GM12878 (cell line): ENCODE measurements at regions not wholly inside any gene's neighbourhood (a gene's known extent, or its start where the extent isn't known, plus 50 kb on each side); places are given as distances from the start of the nearest gene placed in this dataset.

ENCODE experiments used
- ATAC-seq: fragments of 200-7000 bp; cut with Tn5 transposase; 3 replicates; pipeline ENCODE4 v1.9.1; 2020; ENCODE audit warnings: mild to moderate bottlenecking, moderate library complexity
- BruUV-seq: library from RNA; stranded (reverse); fragments of 400-500 nt; replicated peaks from 2 replicates; lab custom pipeline; 2021; lab: Mats Ljungman, UMichigan
- CTCF ChIA-PET: fragments of 300-600 bp; sonication (Branson Sonifier 250); formaldehyde crosslinking; extraction: SDS; loops from one replicate; lab custom pipeline; 2021; ENCODE audit warnings: inconsistent platforms; lab: Yijun Ruan, JAX
- POLR2A ChIA-PET: fragments of 350-600 bp; formaldehyde crosslinking; extraction: SDS; loops from one replicate; lab custom pipeline; 2021; ENCODE audit warnings: inconsistent platforms; lab: Charles Lee
- RAD21 ChIA-PET: fragments of 300-600 bp; sonication (Branson Sonifier 250); formaldehyde crosslinking; loops from one replicate; lab custom pipeline; 2023; ENCODE audit warnings: antibody characterized with exemption; ENCODE audit not compliant: unreplicated experiment; lab: Charles Lee
- SMC1A ChIA-PET: fragments of 300-600 bp; sonication (Branson Sonifier 250); formaldehyde crosslinking; loops from one replicate; lab custom pipeline; 2023; ENCODE audit not compliant: unreplicated experiment, uncharacterized antibody; lab: Charles Lee
- DNase-seq: peaks from one replicate; pipeline ENCODE4 v3.0.0-alpha.2; 2011; ENCODE audit warnings: low read depth, low spot score
- FAIRE-seq: peaks from 3 replicates; lab custom pipeline; 2011; peaks lifted over from hg19 to GRCh38; lab: Jason Lieb, UNC
- H2AFZ ChIP-seq: 2 replicates; pipeline ENCODE4 v1.6.0; 2011; ENCODE audit warnings: low read depth, low read length, control low read depth; ENCODE audit not compliant: control insufficient read depth
- H3K27ac ChIP-seq: 2 replicates; pipeline ENCODE4 v1.5.1; 2011; ENCODE audit warnings: control low read depth; ENCODE audit not compliant: control insufficient read depth, insufficient read depth
- H3K27me3 ChIP-seq, 2 experiments: replicated peaks in 1 of 2; 2 replicates each; pipeline versions ENCODE4 v1.6.0 to v1.6.1; 2011; ENCODE audit warnings: low read length in 1 of 2; ENCODE audit not compliant: control insufficient read depth in 2 of 2, insufficient read depth in 2 of 2
- H3K36me3 ChIP-seq, 2 experiments: 2 replicates each; pipeline ENCODE4 v1.5.1; 2011; ENCODE audit warnings: low read length in 1 of 2; ENCODE audit not compliant: control insufficient read depth in 2 of 2, insufficient read depth in 2 of 2
- H3K4me1 ChIP-seq: 2 replicates; pipeline ENCODE4 v1.6.1; 2011; ENCODE audit warnings: mild to moderate bottlenecking, low read length, moderate library complexity, mixed read lengths; ENCODE audit not compliant: control insufficient read depth, insufficient read depth
- H3K4me2 ChIP-seq: 2 replicates; pipeline ENCODE4 v1.6.0; 2011; ENCODE audit warnings: control low read depth; ENCODE audit not compliant: control insufficient read depth, insufficient read depth
- H3K4me3 ChIP-seq: fragments of 200-600 bp; sonication (generic); 2 replicates; pipeline ENCODE4 v1.5.1; 2016
- H3K79me2 ChIP-seq: 2 replicates; pipeline ENCODE4 v1.6.0; 2011; ENCODE audit warnings: low read length; ENCODE audit not compliant: control insufficient read depth, insufficient read depth
- H3K9ac ChIP-seq: 2 replicates; pipeline ENCODE4 v1.8.0; 2011; ENCODE audit warnings: low read length, control low read depth, mixed read lengths; ENCODE audit not compliant: control insufficient read depth, insufficient read depth
- H3K9me3 ChIP-seq: replicated peaks from 3 replicates; pipeline ENCODE4 v1.5.1; 2011; ENCODE audit warnings: mild to moderate bottlenecking, low read length; ENCODE audit not compliant: control insufficient read depth, insufficient read depth
- H4K20me1 ChIP-seq: 2 replicates; pipeline ENCODE4 v1.6.0; 2011; ENCODE audit not compliant: control insufficient read depth, insufficient read depth
- GATAD2B ChIP-seq: fragments of 450-650 bp; conservative IDR thresholded peaks from 2 replicates; pipeline ENCODE4 v1.6.1; 2017; ENCODE audit warnings: low read depth, mild to moderate bottlenecking, moderate library complexity
- JUND ChIP-seq: IDR thresholded peaks from 2 replicates; pipeline ENCODE4 v1.6.1; 2012; ENCODE audit warnings: low read depth, mild to moderate bottlenecking, low read length, improper control_type of control experiment, moderate library complexity
- KLF5 ChIP-seq: fragments of 450-650 bp; IDR thresholded peaks from 2 replicates; pipeline ENCODE4 v1.6.1; 2014; ENCODE audit warnings: mild to moderate bottlenecking; ENCODE audit not compliant: partially characterized antibody
- MTA2 ChIP-seq: fragments of 450-650 bp; IDR thresholded peaks from 2 replicates; pipeline ENCODE4 v1.6.1; 2016; ENCODE audit warnings: low read depth, mild to moderate bottlenecking, moderate library complexity
- NBN ChIP-seq: fragments of 450-650 bp; IDR thresholded peaks from 2 replicates; pipeline ENCODE4 v1.6.1; 2016
- RELA ChIP-seq: fragments of 450-650 bp; IDR thresholded peaks from 2 replicates; pipeline ENCODE4 v1.8.0; 2014; ENCODE audit warnings: borderline replicate concordance; ENCODE audit not compliant: partially characterized antibody
- SIN3A ChIP-seq: IDR thresholded peaks from 2 replicates; pipeline ENCODE4 v1.6.1; 2012; ENCODE audit warnings: low read depth, low read length, improper control_type of control experiment
- SREBF1 ChIP-seq: IDR thresholded peaks from 2 replicates; pipeline ENCODE4 v1.6.1; 2012; ENCODE audit warnings: mild to moderate bottlenecking, low read length
- SUPT20H ChIP-seq: IDR thresholded peaks from 2 replicates; pipeline ENCODE4 v1.6.1; 2011; ENCODE audit warnings: low read depth, mild to moderate bottlenecking, low read length, moderate library complexity, borderline replicate concordance; ENCODE audit not compliant: control insufficient read depth
- WGBS: methylation state at CpG from one replicate; pipeline ENCODE4 v1.1.6; 2016; ENCODE audit warnings: low lambda C conversion rate; ENCODE audit not compliant: insufficient replicate concordance, insufficient coverage; ENCODE audit errors: missing lambda C conversion rate; 5-methylcytosine and 5-hydroxymethylcytosine counted together
- in situ Hi-C: fragments of 300-500 bp; cut with MboI; formaldehyde crosslinking; loops from 9 replicates; pipeline ENCODE4 v1.14.3; 2018; ENCODE audit warnings: mixed read lengths
- intact Hi-C: fragments of 100-400 bp; cut with micrococcal nuclease; formaldehyde crosslinking; loops from one replicate; pipeline ENCODE4 v1.14.2; 2022; ENCODE audit not compliant: unreplicated experiment
- TF ChIP-seq, protein P1 (sequence below): IDR thresholded peaks from 2 replicates; pipeline ENCODE4 v1.6.1; 2012; ENCODE audit warnings: low read depth, low read length, improper control_type of control experiment
- TF ChIP-seq, protein P2 (sequence below): IDR thresholded peaks from 2 replicates; pipeline ENCODE4 v1.6.1; 2012; ENCODE audit warnings: low read length, inconsistent platforms
- TF ChIP-seq, protein P3 (sequence below), 3 experiments: IDR thresholded peaks in 2 of 3; conservative IDR thresholded peaks in 1 of 3; 2 replicates each; pipeline ENCODE4 v1.5.1; 2011; ENCODE audit warnings: low read depth in 3 of 3, low read length in 3 of 3, mild to moderate bottlenecking in 3 of 3, control low read depth in 2 of 3, moderate library complexity in 2 of 3, inconsistent platforms in 1 of 3, mixed read lengths in 1 of 3; ENCODE audit not compliant: control insufficient read depth in 2 of 3, insufficient read depth in 1 of 3; ENCODE audit errors: extremely low read depth in 1 of 3
- TF ChIP-seq, protein P4 (sequence below): fragments of 450-650 bp; formaldehyde crosslinking; IDR thresholded peaks from 2 replicates; pipeline ENCODE4 v1.4.0; 2020; ENCODE audit warnings: mild to moderate bottlenecking, moderate library complexity
- TF ChIP-seq, protein P5 (sequence below): fragments of 450-650 bp; IDR thresholded peaks from 2 replicates; pipeline ENCODE4 v1.6.1; 2017; ENCODE audit warnings: mild to moderate bottlenecking, low read depth, inconsistent platforms; ENCODE audit not compliant: poor library complexity, severe bottlenecking

DNA sequence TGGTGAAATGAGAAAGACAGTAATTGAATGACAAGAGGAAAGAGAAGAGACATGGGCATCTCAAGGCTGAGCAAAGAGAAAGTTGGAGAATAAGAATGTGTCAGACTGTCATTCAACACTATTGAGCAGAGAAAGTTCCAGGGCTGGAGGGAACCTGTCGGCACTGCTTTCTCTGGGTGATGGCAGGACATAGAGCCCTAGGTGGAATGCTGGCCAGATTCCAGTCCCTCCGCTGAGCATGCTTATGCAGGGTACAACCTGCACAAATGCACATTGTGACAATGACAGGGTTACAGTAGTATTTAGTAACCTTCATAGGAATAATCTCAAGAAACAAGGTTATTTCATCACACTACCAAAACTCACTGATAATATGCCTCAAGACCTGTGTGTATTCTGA is 582.8 kb downstream of the ADCYAP1 start (continued):
- TF ChIP-seq SUPT20H, result no peak

DNA sequence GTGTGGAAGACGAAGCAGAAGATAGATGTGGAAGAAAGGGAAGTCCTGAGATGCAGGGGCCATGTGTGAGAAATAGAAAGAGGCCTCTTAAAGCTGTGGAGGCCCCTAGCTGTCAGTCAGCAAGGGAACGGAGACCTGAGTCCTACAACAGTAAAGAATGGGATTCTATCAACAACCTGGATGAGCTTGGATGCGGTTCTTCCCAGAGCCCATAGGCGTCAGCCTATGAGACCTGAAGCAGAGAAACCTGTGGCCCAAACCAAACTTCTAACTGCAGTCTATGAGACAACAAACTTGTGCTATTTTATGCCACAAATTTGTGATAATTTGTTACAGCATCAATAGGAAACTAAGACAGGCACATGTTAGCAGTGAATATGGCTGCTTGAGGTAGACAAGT is 583.7 kb downstream of the ADCYAP1 start:
- no peak overlapping the region for H3K9ac ChIP-seq
- no peaks in the 10 kb centered on the region for H3K27me3 ChIP-seq
- ChIA-PET CTCF (no interaction called here), POLR2A (no interaction called here), RAD21 (no interaction called here), SMC1A (no interaction called here)
- no peak overlapping the region for H2AFZ ChIP-seq
- in situ Hi-C loops, result loop anchor here (25.0 kb wide), 1 partner anchor 626 kb away; no protein-coding TSS in a partner anchor
- ATAC-seq, result no peak
- H3K4me2 ChIP-seq, result no peak overlapping the region
- H4K20me1 ChIP-seq, result no peaks in the 10 kb centered on the region
- no peaks in the 10 kb centered on the region for H3K36me3 ChIP-seq
- 5% methylated on average over 4 of the region's 4 CpGs for WGBS
- H3K9me3 ChIP-seq, result no peaks in the 10 kb centered on the region; the same call in 2 of the 3 replicates
- no TSS peak for BruUV-seq
- H3K4me3 ChIP-seq, result no peak overlapping the region
- H3K79me2 ChIP-seq, result no peaks in the 10 kb centered on the region
- no peak overlapping the region for H3K27ac ChIP-seq
- no peaks in the 10 kb centered on the region for H3K4me1 ChIP-seq
- no peak for DNase-seq
- intact Hi-C loops, result no loop called here
- FAIRE-seq, result no peak
- TF ChIP-seq JUND (no peak), NBN (no peak), KLF5 (no peak), SREBF1 (no peak), RELA (no peak), MTA2 (no peak), SIN3A (no peak), GATAD2B (no peak)
- TF ChIP-seq, protein P1, sequence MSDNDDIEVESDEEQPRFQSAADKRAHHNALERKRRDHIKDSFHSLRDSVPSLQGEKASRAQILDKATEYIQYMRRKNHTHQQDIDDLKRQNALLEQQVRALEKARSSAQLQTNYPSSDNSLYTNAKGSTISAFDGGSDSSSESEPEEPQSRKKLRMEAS, result no peak
- TF ChIP-seq, protein P2, sequence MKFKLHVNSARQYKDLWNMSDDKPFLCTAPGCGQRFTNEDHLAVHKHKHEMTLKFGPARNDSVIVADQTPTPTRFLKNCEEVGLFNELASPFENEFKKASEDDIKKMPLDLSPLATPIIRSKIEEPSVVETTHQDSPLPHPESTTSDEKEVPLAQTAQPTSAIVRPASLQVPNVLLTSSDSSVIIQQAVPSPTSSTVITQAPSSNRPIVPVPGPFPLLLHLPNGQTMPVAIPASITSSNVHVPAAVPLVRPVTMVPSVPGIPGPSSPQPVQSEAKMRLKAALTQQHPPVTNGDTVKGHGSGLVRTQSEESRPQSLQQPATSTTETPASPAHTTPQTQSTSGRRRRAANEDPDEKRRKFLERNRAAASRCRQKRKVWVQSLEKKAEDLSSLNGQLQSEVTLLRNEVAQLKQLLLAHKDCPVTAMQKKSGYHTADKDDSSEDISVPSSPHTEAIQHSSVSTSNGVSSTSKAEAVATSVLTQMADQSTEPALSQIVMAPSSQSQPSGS, result no peak
- TF ChIP-seq, protein P3, sequence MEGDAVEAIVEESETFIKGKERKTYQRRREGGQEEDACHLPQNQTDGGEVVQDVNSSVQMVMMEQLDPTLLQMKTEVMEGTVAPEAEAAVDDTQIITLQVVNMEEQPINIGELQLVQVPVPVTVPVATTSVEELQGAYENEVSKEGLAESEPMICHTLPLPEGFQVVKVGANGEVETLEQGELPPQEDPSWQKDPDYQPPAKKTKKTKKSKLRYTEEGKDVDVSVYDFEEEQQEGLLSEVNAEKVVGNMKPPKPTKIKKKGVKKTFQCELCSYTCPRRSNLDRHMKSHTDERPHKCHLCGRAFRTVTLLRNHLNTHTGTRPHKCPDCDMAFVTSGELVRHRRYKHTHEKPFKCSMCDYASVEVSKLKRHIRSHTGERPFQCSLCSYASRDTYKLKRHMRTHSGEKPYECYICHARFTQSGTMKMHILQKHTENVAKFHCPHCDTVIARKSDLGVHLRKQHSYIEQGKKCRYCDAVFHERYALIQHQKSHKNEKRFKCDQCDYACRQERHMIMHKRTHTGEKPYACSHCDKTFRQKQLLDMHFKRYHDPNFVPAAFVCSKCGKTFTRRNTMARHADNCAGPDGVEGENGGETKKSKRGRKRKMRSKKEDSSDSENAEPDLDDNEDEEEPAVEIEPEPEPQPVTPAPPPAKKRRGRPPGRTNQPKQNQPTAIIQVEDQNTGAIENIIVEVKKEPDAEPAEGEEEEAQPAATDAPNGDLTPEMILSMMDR (IDR thresholded peaks at IDR 0.05 in 2 of 3, conservative IDR thresholded peaks at IDR 0.05 in 1 of 3; ENCODE audit: control insufficient read depth in 2 of 3, extremely low read depth in 1 of 3, insufficient read depth in 1 of 3, low read depth in 3 of 3, low read length in 3 of 3), result no peak
- TF ChIP-seq, protein P4, sequence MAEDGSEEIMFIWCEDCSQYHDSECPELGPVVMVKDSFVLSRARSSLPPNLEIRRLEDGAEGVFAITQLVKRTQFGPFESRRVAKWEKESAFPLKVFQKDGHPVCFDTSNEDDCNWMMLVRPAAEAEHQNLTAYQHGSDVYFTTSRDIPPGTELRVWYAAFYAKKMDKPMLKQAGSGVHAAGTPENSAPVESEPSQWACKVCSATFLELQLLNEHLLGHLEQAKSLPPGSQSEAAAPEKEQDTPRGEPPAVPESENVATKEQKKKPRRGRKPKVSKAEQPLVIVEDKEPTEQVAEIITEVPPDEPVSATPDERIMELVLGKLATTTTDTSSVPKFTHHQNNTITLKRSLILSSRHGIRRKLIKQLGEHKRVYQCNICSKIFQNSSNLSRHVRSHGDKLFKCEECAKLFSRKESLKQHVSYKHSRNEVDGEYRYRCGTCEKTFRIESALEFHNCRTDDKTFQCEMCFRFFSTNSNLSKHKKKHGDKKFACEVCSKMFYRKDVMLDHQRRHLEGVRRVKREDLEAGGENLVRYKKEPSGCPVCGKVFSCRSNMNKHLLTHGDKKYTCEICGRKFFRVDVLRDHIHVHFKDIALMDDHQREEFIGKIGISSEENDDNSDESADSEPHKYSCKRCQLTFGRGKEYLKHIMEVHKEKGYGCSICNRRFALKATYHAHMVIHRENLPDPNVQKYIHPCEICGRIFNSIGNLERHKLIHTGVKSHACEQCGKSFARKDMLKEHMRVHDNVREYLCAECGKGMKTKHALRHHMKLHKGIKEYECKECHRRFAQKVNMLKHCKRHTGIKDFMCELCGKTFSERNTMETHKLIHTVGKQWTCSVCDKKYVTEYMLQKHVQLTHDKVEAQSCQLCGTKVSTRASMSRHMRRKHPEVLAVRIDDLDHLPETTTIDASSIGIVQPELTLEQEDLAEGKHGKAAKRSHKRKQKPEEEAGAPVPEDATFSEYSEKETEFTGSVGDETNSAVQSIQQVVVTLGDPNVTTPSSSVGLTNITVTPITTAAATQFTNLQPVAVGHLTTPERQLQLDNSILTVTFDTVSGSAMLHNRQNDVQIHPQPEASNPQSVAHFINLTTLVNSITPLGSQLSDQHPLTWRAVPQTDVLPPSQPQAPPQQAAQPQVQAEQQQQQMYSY (CRISPR knock-in tag), result no peak
- TF ChIP-seq, protein P5, sequence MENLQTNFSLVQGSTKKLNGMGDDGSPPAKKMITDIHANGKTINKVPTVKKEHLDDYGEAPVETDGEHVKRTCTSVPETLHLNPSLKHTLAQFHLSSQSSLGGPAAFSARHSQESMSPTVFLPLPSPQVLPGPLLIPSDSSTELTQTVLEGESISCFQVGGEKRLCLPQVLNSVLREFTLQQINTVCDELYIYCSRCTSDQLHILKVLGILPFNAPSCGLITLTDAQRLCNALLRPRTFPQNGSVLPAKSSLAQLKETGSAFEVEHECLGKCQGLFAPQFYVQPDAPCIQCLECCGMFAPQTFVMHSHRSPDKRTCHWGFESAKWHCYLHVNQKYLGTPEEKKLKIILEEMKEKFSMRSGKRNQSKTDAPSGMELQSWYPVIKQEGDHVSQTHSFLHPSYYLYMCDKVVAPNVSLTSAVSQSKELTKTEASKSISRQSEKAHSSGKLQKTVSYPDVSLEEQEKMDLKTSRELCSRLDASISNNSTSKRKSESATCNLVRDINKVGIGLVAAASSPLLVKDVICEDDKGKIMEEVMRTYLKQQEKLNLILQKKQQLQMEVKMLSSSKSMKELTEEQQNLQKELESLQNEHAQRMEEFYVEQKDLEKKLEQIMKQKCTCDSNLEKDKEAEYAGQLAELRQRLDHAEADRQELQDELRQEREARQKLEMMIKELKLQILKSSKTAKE, result no peak
